ENCODE measurements at regions not wholly inside any gene's neighbourhood (a gene's known extent, or its start where the extent isn't known, plus 50 kb on each side); places are given as distances from the start of the nearest gene placed in this dataset.
"Not testable (repeated sequence)": the region's sequence is repeated elsewhere in the genome, so short reads cannot be mapped to it uniquely, and the experiment has no call there.

GRCh38 chr16:35749253-35750141 is 2290.1 kb downstream of the TP53TG3F start:
- DNase-seq (ENCODE audit: low spot score): no peak

- DNase-seq (ENCODE audit: low spot score): peak; percentile 5
Observed at GRCh38 chr16:35750157-35750689, 2290.8 kb downstream of the TP53TG3F start.

DNA sequence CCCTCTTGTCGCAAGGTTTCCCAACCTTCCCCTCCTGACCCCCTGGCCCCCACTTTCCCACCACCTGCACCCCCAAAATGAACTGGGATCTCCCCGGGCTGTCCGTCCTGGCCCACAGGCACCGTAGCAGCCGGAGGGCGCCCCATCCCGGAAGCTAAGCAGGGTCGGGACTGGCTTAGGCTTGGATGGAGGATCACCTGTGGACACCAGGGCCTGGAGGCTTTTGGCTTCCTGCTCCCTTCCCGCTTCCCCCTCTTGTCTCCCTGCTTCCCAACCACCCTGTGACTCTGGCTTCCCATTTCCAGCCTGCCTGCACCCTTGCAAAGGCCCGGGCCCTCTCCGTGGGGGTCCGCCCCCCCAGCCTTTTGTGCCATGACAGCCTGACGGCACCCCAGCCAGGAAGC is 2291.3 kb downstream of the TP53TG3F start:
- no peak for DNase-seq (ENCODE audit: low spot score)

GRCh38 chr16:35751191-35751941 is 2292.0 kb downstream of the TP53TG3F start:
- peak; percentile 4 for DNase-seq (ENCODE audit: low spot score)

DNA sequence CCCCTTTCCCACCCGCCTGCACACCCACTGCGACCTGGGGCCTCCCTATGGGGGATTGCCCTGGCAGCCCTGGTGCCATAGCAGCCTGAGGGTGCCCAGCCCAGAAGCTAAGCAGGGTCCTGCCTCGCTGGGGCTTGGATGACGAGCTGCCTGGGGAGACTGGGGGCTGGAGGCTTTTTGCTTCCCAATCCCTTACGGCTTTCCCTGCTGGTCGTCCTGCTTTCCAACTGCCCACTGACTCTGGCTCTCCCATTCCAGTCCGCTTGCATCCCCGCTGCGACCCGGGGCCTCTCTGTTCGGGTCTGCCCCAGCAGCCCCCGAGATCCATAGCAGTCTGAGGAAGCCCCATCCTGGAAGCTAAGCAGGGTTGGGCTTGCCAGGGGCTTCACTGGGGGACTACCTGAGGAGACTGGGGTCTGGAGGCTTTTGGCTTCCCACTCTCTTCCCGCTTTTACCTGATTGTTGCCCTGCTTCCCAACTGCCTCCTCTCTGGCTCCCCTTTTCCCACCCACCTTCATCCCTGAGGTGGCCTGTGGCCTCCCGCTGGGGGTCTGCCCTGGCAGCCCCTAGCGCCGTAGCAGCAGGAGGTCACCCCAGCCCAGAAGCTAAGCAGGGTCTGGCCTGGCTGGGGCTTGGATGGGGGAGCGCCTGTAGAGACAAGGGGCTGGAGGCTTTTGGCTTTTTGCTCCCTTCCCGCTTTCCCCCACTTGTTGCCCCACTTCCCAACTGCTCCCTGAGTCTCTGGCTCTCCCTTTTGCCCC is 2292.8 kb downstream of the TP53TG3F start:
- no peak for DNase-seq (ENCODE audit: low spot score)

DNA sequence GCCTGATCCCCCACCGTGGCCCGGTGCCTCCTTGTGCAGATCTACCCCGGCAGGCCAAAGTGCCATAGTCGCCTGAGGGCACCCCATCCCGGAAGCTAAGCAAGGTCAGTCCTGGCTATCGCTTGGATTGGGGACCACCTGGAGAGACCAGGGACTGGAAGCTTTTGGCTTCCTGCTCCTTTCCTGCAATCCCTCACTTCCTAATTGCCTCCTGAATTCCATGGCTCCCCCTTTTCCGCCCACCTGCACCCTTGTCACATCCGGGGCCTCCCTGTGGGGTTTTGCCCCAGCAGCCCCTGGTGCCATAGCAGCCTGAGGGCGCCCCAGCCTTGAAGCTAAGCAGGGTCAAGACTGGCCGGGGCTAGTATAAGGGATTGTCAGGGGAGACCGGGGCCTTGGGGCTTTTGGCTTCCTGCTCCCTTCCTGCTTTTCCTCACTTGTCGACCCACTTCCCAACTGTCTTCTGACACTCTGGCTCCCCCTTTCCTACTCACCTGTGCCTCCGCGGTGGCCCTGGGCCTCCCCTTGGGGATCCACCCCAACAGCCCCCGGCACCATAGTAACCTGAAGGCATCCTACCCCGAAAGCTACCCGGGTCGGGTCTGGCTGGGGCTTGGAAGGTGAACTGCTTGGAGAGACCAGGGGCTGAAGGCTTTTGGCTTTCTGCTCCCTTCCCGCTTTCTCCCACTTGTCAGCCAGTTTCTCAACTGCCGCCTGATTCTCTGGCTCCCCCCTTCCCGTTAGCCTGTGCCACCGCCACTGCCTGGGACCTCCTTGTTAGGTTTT is 2293.6 kb downstream of the TP53TG3F start:
- DNase-seq (ENCODE audit: low spot score): no peak

DNA sequence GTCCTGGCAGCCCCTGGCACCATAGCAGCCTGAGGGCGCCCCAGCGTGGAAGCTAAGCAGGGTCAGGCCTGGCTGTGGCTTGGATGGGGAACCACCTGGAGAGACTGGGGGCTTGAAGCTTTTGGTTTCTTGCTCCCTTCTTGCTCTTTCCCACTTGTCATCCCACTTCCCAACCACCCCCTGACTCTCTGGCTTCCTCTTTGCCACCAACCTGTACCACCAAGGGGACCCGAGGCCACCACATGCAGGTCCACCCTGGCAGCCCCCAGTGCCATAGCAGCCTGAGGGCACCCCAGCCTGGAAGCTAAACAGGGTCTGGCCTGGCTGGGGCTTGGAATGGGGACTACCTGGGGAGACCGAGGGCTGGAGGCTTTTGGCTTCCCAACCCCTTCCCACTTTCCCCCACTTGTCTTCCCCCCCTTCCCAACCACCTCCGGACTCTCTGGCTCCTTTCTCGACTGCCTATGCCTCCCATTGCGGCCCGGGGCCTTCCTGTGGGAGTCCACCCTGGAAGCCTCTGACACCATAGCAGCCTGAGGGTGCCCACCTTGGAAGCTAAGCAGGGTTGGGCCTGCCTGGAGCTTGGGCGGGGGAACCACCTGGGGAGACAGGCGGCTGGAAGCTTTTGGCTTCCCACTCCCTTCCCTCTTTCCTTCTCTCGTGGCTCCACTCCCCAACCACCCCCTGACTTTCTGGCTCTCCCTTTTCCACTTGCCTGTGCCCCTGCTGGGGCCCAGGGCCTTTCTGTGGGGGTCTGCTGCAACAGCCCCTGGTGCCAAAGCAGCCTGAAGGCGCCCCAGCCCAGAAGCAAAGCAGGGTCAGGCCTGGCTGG is 2294.4 kb downstream of the TP53TG3F start:
- DNase-seq (ENCODE audit: low spot score): peak; percentile 4

- no peak for DNase-seq (ENCODE audit: low spot score)
Observed at GRCh38 chr16:35754391-35755369, 2295.3 kb downstream of the TP53TG3F start.

DNA sequence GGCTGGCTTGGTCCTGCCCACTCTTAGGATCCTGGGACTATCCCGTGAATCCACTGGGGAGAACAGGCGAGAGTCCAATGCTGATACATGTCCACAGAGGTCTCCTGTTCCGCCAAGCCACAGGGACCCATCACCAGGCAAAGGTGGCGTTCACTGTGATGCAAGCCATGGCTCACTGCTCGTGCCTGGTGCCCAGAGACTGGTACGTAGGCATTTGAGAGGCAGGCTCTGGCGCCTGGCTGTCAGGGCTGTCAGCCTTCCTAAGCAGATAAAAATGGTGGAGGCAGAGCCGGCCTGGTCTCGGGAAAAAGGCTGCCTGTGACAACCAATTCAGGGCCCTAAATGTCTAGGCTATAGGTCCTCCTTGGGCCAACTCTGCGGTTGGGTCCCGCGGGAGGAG is 2329.0 kb downstream of the TP53TG3F start:
- no peak for DNase-seq (ENCODE audit: low spot score)

DNA sequence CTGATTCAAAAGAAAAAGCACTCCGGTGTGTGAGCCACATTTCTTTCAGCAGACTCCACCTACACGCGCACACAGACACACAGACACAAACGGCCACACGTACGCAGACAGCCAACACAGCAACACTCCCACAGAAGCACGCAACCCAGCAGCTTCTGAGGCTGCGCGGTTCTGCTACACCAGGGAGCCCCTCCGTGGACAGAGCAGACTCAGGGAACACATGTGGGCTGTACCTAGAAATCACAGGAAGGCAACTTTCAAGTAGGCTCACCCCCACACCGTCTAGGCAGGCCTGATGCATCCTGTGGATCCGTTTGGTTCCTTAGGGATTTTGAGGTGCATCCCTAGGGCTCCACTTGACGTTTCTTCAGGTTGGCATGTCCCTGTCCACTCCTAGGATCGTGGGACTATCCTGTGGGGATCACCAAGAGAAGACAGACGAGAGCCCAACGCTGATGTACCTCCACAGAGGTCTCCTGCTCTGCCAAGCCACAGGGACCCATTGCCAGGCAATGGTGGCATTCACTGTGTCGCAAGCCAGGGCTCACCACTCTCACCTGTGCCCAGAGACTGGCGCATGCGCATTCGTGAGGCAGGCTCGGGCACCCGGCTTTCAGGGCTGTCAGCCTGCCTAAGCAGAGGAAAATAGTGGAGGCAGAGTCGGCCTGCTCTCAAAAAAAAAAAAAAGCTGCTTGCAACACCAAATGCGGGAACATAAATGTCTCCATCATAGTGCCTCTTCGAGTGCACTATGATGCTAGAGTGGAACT is 2333.3 kb downstream of the TP53TG3F start:
- DNase-seq (ENCODE audit: low spot score): no peak

GRCh38 chr16:35793601-35794000 is 2334.2 kb downstream of the TP53TG3F start:
- DNase-seq (ENCODE audit: low spot score): no peak

DNA sequence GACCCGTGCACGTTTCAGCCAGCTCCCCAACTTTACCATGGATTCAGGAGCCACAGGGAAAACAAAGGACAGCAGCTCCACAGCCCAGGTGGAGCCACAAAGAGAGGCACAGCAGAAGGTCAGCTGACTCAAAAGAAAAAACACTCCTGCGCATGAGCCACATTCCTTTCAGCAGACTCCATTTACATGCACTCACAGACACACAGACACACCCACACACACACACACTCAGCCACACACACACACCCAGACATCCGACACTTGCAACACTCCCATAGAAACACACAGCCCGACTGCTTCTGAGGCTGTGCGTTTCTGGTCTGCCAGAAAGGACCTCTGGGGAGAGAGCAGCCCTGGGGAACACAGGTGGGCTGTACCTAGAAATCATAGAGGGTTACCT is 2335.5 kb downstream of the TP53TG3F start:
- DNase-seq (ENCODE audit: low spot score): no peak

- DNase-seq (ENCODE audit: low spot score): no peak
Observed at GRCh38 chr16:35795361-35796029, 2336.1 kb downstream of the TP53TG3F start.

DNA sequence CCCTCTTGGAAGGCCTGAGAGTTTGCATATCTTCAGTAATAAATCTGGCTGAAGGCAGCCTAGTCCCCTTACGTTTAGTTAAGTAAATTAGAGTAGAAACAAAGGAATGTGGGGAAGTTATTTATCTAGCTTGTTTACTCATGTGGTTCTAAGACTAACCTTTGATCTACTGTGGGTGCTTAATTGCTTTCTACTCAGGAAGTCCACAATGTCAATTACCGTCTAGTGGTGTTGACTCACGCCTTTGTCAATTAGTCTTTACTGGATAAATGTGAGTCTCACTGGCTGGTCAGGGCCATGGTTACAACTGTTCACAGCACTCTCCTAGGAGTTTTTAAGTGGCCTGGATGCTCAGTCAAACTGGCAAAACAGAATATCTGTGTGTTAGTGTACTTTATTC is 2338.4 kb downstream of the TP53TG3F start:
- DNase-seq (ENCODE audit: low spot score): no peak

- no peak for DNase-seq (ENCODE audit: low spot score)
Observed at GRCh38 chr16:35798885-35799426, 2339.5 kb downstream of the TP53TG3F start.

DNA sequence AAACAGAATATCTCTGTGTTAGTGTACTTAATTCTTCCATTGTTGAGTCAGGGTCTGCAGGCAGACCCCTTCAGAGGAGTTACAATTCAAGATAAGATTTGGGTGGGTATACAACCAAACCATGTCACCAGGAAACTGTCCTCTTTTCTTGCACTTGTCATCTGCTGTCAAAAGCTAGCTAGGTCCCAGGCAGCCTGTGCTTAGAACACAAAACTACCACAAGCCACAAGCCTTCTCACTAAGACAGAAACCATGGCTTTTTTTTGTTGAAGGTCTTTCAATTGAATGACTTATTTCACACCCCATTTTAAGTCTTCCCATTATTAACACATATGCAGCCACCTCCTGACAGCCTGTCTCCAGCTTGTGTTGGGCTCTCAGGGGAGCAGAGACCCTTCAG is 2345.1 kb downstream of the TP53TG3F start:
- not testable (repeated sequence) for DNase-seq (ENCODE audit: low spot score)

DNA sequence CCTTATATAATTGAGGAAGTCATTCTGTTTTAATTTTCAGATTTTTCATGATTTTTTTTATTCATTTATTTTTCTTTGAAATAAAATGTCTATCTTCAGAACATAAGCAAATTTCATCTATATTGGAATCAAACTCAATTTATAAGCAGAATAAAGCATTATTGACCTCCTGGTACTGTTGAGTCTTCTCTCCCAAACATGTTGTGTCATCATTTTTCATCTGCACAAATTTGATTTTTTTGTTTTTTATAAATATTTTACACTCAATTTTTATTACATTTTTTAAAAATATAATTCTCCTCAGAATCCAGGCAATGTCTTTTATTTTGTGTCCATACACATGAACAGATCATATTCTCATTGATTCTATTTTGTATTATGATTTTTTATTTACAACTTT is 2363.9 kb downstream of the TP53TG3F start:
- no peak for DNase-seq (ENCODE audit: low spot score)

- DNase-seq (ENCODE audit: low spot score): no peak
Observed at GRCh38 chr16:35841632-35842031, 2382.2 kb downstream of the TP53TG3F start.

Data from GM03348 (cell line).